Stimulated activated naive CD4-positive, alpha-beta T cell treated with Interleukin-2 at 50 U/mL for 16 hours (primary cell): ENCODE measurements at regions not wholly inside any gene's neighbourhood (a gene's known extent, or its start where the extent isn't known, plus 50 kb on each side); places are given as distances from the start of the nearest gene placed in this dataset.
"Not testable (repeated sequence)": the region's sequence is repeated elsewhere in the genome, so short reads cannot be mapped to it uniquely, and the experiment has no call there.

Experiments used
- DNase-seq: peaks from one replicate; lab custom pipeline; 2025; lab: John Stamatoyannopoulos, UW

- DNase-seq: no peak
Measured at GRCh38 chrX:9349572-9350494, 115.0 kb upstream of the TBL1X start.

DNA sequence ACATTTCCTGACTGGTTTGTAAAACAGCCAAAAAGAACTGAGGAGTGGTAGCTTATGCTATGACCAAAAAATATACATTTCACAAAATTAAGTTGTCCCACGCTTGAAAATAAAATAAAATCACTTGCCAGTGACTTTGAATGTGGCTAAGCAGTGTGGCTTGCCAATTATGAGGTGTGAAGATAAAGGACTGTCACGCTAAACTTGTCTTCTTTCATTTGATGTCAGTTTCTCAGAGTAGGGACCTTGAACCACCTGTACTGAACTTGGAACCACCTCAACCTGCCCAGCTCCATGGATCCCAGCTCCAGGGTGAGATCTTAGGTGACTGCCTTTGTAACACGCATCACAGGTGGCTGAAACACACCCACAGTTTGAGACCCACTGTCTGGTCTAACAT lies 113.7 kb upstream of the TBL1X start:
- no peak for DNase-seq

GRCh38 chrX:9352243-9352642 lies 112.6 kb upstream of the TBL1X start:
- DNase-seq: no peak

DNA sequence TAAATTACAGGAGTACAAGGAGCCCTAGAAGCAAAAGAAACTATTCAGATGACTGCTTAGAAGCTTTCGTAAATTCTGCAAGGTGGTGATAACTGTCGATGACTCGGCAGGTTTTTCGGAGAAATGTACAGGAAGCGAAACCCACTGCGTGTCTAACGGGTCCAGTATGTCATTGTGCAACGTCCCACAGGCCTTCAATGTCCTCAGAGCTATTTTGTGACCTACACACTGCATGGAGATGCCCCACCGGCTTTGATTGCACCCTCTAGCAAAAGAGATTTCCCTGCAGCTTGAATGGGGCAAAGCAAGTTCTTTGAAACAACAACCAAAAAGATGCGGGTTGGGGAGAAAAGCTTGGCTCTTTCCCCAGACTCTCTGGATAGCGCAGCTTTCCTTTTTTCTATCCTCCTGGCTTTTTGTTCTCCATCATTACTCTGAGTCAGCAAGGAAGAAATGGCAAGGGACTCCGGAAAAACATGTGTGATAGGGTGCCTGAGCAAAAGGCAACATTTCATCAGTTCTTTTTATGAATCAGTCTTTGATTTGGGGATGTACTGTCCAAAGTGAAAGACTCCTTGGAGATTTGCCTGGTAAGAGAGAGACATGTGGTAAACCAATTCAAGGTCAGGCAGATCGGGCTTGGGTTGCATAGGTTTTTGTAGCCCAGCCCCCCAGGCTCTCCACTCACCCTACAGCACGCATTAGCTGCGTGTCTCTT lies 112.0 kb upstream of the TBL1X start:
- peak; percentile 31 for DNase-seq

DNA sequence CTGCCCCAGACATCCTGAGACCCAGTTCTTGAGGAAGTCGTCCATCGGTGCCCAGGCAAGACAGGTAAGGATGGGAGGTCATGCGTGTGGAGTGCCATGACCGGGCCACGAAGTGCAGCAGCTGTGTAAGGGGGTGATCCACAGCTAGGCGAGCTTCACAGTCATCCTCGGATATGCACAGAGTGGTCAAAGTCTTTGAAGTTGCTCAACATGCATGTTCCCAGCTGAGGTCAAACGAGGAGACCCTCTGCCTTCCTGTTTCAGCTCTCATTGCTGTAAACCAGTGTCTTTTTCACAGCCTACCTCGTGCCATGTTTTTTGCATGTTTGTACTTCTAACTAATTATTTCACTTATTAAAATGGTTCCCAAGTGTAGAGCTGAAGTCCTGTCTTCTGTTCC lies 109.9 kb upstream of the TBL1X start:
- no peak for DNase-seq

DNA sequence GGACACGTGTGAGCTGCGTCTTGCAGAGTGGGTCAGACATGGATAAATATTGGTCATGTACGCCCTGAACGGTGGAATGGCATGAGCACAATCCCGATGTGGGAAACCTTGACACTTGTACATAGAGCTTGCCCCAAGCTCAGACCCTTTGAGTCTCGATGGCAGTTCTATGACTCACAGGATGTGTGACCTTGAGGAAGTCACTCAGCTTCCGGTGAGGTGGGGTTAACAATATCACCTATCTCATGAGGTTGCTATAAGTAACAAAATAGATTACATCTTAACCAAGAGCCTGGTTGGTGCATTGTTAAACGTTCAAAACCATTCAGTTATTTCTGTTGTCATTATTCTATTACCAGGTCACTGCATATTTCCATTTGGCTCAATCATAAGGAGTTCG lies 109.1 kb upstream of the TBL1X start:
- DNase-seq: no peak

GRCh38 chrX:9356846-9357245 lies 108.0 kb upstream of the TBL1X start:
- no peak for DNase-seq

GRCh38 chrX:9357518-9358114 lies 107.2 kb upstream of the TBL1X start:
- no peak for DNase-seq

DNA sequence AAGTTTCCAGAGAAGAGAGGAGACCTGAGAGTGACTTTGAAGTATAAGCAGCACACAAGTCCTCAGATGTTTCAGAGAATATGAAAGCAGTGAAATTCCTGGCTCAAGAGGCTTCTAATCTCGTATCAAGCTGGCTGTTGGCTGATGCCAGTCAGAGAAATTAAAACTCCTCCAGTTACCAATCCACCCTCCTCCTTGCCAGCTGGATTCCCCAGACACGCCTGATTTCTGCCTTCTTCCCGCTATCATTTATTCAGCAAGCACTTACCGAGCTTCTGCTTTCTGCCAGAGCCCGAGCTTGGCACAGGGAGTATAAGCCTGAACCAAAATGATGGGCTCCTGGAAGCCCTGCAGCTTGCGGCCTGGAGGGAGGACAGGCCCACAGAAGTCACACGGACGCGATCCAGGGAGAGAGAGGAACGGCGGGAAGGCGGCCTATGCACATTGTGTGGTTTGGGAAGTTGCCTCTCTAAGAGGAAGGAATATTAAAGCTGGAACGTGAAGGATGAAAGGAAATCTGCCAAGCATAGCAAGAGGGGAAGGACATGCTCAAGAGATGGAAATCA lies 102.4 kb upstream of the TBL1X start:
- DNase-seq: no peak

DNA sequence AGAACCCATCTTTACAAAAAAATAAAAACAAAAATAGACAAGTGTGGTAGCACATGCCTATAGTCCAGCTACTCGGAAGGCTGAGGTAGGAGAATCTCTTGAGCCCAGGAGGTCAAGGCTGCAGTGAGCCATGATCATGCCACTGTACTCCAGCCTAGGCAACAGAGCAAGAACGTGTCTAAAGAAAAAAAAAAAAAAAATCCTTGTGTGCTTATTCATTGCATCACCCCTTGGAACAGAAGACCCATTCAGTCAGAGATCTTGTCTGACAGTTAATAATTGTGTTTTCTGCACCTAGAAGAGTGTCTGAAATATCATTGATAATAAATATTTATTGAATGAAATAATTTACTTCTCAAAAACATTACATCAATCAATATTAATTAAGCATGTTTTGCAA lies 97.4 kb upstream of the TBL1X start:
- DNase-seq: no peak

- no peak for DNase-seq
Measured at GRCh38 chrX:9368262-9368661, 96.6 kb upstream of the TBL1X start.

DNA sequence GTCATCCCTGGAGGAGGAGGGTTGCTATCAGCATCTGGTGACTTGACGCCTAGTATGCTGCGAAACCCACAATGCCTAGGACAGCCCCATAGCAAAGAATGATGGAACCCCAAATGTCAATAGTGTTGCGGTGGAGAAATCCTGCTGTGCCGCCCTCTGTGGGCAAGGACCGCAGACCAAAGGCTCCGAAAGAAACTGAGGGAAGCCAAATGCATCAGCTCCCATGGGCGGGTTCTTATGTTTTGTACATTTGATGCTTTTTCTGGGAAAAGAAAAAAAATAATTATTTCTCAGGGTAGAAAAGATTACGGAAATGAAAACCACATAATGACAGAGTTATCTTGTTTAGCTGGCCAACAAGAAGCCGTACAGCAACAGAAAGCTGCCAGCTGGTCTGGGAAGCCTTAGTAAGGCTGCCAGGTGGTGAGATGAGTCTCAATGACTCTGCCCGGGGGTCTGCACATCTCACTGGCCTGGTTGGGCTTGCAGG lies 95.0 kb upstream of the TBL1X start:
- DNase-seq: no peak

GRCh38 chrX:9370893-9371292 lies 94.0 kb upstream of the TBL1X start:
- no peak for DNase-seq

- no peak for DNase-seq
Measured at GRCh38 chrX:9372866-9373265, 92.0 kb upstream of the TBL1X start.

DNA sequence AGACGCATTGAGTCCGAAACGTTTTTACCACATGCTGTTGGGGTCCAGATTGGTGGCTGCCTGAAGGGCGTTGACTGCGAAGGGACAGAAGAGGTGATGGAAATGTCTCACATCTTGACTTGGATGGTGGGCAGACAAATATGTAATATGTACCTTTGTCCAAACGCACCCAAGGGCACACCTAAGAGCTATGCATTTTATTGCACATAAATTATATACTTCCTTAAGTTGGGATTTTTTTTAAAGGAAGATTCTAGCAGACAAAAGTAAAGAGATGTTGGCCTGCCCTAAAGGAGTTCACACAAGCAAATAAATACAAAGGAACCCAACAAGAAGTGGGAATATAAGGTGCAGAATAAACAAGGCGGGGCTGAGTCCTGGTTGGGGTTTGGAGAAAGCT lies 91.1 kb upstream of the TBL1X start:
- no peak for DNase-seq

DNA sequence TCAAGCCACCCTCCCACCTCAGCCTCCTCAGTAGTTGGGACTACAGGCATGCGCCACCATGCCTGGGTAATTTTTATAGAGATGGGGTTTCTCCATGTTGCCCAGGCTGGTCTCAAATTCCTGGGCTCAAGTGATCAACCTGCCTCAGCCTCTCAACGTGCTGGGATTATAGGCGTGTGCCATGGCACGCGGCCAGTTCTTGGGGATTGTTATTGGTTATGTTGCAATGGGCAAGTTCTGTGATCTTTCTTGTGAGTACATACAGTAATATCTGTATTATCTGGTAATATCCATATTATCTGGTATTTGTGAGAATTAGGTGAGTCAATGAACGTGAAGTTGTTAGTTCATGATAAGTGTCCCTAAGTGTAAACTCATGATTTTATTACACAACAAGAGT lies 90.3 kb upstream of the TBL1X start:
- DNase-seq: no peak

DNA sequence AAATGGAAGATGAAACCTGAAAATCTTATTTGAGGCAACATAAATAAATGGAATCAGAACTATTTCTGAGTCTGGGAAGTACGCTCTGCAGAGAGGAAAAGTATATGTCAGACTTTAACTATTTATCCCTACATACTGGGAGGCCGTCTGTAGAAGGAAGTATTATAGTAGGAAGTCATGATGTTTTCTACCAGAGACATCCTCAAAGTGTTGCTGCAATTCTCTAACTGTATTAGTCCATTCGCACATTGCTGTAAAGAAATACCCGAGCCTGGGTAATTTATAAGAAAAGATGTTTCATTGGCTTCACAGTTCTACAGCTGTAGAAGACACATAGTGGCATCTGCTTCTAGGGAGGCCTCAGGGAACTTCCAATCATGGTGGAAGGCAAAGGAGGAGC lies 88.7 kb upstream of the TBL1X start:
- no peak for DNase-seq

- DNase-seq: not testable (repeated sequence)
Measured at GRCh38 chrX:9377216-9377615, 87.6 kb upstream of the TBL1X start.

DNA sequence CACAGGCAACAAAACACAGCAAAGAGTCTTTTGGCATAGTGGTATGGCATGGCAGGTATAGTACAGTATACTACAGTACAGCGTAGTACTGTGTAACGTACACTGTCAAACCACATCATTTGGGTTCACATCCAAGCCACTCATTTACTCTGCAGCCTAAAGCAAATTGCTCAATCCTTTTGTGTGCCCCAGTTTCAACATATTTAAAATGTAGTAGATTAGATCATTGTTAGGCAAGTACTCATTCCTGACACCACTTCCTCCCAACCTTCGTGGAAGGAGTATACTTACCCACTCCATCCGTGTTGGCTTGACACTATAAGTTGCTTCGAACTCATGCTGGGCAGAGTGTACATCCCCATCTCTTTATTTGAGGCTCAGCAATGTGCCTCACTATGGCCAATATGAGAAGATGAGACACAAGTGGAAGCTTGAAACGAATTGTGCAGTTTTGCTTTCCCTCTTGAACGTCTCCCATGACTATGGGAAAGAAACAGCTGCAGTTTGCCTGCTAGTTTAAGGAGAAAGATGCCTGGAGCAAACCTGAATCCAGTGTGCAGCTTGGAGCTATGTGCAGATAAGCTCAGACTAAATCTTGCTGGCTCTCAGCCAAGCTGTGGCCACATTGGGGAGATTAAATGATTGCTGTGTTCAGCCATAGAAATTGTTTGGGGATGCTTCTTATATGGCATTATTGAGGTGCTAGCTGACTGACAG lies 85.7 kb upstream of the TBL1X start:
- no peak for DNase-seq

GRCh38 chrX:9379697-9380551 lies 84.9 kb upstream of the TBL1X start:
- DNase-seq: no peak

DNA sequence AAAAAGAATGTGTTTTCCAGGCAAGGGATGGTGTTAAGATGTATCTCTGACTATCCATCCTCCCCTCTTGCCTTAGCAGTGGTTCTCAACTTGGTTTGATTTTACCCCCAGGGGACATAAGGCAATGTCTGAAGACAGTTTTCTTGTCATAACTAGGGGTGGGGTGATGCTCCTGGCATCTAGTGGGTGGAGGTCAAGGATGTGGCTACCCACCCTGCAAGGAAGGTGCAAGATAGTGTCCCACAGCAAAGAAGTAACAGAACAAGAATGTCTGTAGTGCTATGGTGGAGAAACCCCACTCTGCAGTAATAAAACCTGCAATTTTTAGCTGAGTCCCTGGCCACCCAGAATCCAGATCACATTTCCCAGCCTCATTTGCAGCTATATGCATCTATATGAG lies 81.2 kb upstream of the TBL1X start:
- no peak for DNase-seq
